KMS-11 (cell line): ENCODE measurements at regions not wholly inside any gene's neighbourhood (a gene's known extent, or its start where the extent isn't known, plus 50 kb on each side); places are given as distances from the start of the nearest gene placed in this dataset.

ENCODE experiments used
- H2AFZ ChIP-seq: fragments of 200-600 bp; sonication (generic); 2 replicates; pipeline ENCODE4 v1.6.1; 2016; ENCODE audit warnings: antibody characterized with exemption, mixed run types, low read depth
- H3K27ac ChIP-seq: fragments of 200-600 bp; sonication (generic); 2 replicates; pipeline ENCODE4 v1.6.1; 2016; ENCODE audit warnings: mild to moderate bottlenecking, mixed run types
- H3K27me3 ChIP-seq: fragments of 200-600 bp; sonication (generic); 2 replicates; pipeline ENCODE4 v1.6.1; 2017; ENCODE audit warnings: mild to moderate bottlenecking, low read depth, mixed run types, moderate library complexity; ENCODE audit not compliant: insufficient read depth
- H3K36me3 ChIP-seq: fragments of 200-600 bp; sonication (generic); 2 replicates; pipeline ENCODE4 v1.6.1; 2017; ENCODE audit warnings: mild to moderate bottlenecking, mixed run types; ENCODE audit not compliant: insufficient read depth
- H3K4me1 ChIP-seq: fragments of 200-600 bp; sonication (generic); 2 replicates; pipeline ENCODE4 v1.6.1; 2016; ENCODE audit warnings: mild to moderate bottlenecking, low read depth, mixed run types; ENCODE audit not compliant: poor library complexity, severe bottlenecking
- H3K4me2 ChIP-seq: fragments of 200-600 bp; sonication (generic); 2 replicates; pipeline ENCODE4 v1.7.0; 2016; ENCODE audit warnings: mild to moderate bottlenecking, mixed run types
- H3K4me3 ChIP-seq: fragments of 200-600 bp; sonication (generic); IDR thresholded peaks from 2 replicates; pipeline ENCODE4 v1.6.1; 2017; ENCODE audit warnings: low read depth, low read length, mixed read lengths; ENCODE audit not compliant: insufficient read depth
- H3K79me2 ChIP-seq: fragments of 200-600 bp; sonication (generic); 2 replicates; pipeline ENCODE4 v1.6.1; 2016; ENCODE audit warnings: low read depth, mixed run types; ENCODE audit not compliant: insufficient read depth
- H3K9ac ChIP-seq: fragments of 200-600 bp; sonication (generic); 2 replicates; pipeline ENCODE4 v1.6.1; 2016; ENCODE audit warnings: mild to moderate bottlenecking, mixed run types
- H4K20me1 ChIP-seq: fragments of 200-600 bp; sonication (generic); 2 replicates; pipeline ENCODE4 v1.6.1; 2016; ENCODE audit warnings: mild to moderate bottlenecking, mixed run types; ENCODE audit not compliant: insufficient read depth
- TF ChIP-seq, protein P1 (sequence below): fragments of 200-600 bp; sonication (generic); conservative IDR thresholded peaks from 2 replicates; pipeline ENCODE4 v1.6.1; 2017; ENCODE audit warnings: low read depth, mild to moderate bottlenecking, antibody characterized with exemption, low read length, moderate library complexity, mixed read lengths

DNA sequence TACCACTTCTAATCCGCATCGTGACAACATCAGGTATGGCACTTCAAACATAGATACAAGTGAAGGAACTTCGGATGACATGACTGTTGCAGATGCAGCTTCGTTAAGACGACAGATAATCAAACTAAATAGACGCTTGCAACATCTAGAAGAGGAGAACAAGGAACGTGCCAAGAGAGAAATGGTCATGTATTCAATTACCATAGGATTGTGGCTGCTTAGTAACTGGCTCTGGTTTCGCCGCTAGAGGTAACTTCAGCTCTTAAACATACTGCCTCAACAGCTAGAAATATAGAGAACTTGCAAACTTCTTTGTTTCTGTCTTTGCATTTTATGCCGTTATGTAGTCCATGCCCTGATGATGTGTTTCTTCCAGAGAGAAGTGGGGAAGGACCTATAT is 530.8 kb upstream of the DIPK2B start:
- no peaks in the 10 kb centered on the region for H3K27me3 ChIP-seq
- no peak overlapping the region for H2AFZ ChIP-seq
- TF ChIP-seq, protein P1, sequence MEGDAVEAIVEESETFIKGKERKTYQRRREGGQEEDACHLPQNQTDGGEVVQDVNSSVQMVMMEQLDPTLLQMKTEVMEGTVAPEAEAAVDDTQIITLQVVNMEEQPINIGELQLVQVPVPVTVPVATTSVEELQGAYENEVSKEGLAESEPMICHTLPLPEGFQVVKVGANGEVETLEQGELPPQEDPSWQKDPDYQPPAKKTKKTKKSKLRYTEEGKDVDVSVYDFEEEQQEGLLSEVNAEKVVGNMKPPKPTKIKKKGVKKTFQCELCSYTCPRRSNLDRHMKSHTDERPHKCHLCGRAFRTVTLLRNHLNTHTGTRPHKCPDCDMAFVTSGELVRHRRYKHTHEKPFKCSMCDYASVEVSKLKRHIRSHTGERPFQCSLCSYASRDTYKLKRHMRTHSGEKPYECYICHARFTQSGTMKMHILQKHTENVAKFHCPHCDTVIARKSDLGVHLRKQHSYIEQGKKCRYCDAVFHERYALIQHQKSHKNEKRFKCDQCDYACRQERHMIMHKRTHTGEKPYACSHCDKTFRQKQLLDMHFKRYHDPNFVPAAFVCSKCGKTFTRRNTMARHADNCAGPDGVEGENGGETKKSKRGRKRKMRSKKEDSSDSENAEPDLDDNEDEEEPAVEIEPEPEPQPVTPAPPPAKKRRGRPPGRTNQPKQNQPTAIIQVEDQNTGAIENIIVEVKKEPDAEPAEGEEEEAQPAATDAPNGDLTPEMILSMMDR: no peak
- H3K79me2 ChIP-seq: no peaks in the 10 kb centered on the region
- H3K27ac ChIP-seq: no peak overlapping the region
- H4K20me1 ChIP-seq: no peaks in the 10 kb centered on the region
- no peaks in the 10 kb centered on the region for H3K36me3 ChIP-seq
- H3K4me3 ChIP-seq: no peak overlapping the region
- no peak overlapping the region for H3K4me2 ChIP-seq
- no peak overlapping the region for H3K9ac ChIP-seq
- no peaks in the 10 kb centered on the region for H3K4me1 ChIP-seq

DNA sequence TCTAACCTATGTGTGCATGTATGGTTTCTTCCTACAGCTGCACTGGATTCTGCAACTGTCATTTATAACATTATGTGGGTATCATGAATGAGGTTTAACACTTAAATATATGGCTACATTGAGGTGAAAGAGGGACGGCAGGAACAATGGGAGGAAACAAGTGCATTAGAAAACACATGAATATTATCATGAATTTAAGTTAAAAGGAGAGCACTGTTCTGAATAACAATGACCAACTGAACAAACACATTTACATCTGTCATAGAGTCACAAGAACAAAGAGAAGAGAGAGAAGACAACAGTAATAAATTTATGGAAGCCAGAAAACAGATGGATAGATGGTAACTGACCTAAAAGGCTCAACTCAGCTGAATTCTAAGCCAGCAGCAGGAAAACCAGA is 527.1 kb upstream of the DIPK2B start:
- Histone ChIP-seq H3K4me1 (no peaks in the 10 kb centered on the region), H3K79me2 (no peaks in the 10 kb centered on the region), H2AFZ (no peak overlapping the region), H3K9ac (no peak overlapping the region), H3K36me3 (no peaks in the 10 kb centered on the region), H3K27me3 (no peaks in the 10 kb centered on the region), H3K27ac (no peak overlapping the region), H4K20me1 (no peaks in the 10 kb centered on the region), H3K4me2 (no peak overlapping the region), H3K4me3 (no peak overlapping the region)
- TF ChIP-seq, protein P1: no peak

DNA sequence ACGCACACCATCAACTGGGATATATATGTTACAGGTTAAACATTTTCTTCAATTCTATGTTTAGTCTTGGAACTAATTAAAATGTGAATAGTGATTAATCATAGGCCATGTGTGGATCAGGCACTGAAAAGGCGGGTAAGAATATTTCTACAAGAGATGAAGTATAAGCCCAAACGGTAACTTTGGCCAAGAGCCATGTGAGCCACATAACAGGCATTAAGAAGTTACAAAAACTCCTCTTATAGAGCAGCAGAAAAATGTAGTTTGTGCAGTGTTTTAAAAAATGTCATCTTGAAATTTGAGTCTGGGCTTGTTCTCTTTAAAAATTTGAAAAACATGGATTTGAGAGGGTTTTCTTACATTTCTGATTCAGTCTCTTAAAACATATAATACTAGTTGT is 521.8 kb upstream of the DIPK2B start:
- no peaks in the 10 kb centered on the region for H3K36me3 ChIP-seq
- no peak overlapping the region for H3K4me2 ChIP-seq
- no peaks in the 10 kb centered on the region for H3K79me2 ChIP-seq
- TF ChIP-seq, protein P1: no peak
- H3K9ac ChIP-seq: no peak overlapping the region
- H3K4me3 ChIP-seq: no peak overlapping the region
- H3K4me1 ChIP-seq: no peaks in the 10 kb centered on the region
- no peaks in the 10 kb centered on the region for H3K27me3 ChIP-seq
- H3K27ac ChIP-seq: no peak overlapping the region
- no peaks in the 10 kb centered on the region for H4K20me1 ChIP-seq
- no peak overlapping the region for H2AFZ ChIP-seq

DNA sequence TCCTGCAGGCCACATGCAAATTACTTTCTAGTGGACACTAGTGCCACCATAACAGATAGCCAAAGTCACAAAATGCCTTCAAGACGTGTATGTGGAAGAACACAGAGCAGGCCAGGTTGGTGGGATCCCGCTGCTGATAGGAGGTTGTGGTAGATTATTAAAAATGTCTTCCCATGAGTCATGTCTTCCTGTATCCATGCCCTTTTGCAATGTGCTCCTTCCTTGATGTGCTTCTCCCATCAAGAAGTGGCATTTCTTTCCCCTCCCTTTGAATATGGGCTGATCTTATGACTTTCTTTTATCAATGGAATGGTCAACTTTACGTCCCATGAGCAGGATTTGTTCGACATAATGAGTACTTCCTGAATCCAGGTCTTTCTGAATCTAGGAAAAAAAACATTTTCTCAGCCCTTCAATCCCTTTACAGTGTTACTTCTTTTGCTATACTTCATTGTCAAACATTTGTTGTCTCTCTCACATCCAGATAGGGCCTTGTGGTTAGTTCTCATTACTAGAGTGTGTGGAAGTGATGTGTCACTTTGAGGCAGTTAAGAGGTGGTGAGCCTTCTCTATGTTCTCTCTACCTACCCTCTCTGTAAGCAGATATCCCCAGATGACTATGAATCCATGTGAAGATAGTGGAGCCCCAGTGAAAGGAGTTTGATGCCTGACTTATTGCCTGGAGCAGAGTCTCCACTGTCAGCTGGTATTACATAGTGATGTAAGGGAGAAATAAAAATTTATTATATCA is 519.2 kb upstream of the DIPK2B start:
- no peaks in the 10 kb centered on the region for H3K27me3 ChIP-seq
- H2AFZ ChIP-seq: no peak overlapping the region
- TF ChIP-seq, protein P1: no peak
- H3K9ac ChIP-seq: no peak overlapping the region
- no peaks in the 10 kb centered on the region for H4K20me1 ChIP-seq
- no peaks in the 10 kb centered on the region for H3K4me1 ChIP-seq
- H3K27ac ChIP-seq: no peak overlapping the region
- H3K4me2 ChIP-seq: no peak overlapping the region
- H3K36me3 ChIP-seq: no peaks in the 10 kb centered on the region
- H3K4me3 ChIP-seq: no peak overlapping the region
- no peaks in the 10 kb centered on the region for H3K79me2 ChIP-seq
